Neural crest cell (in vitro differentiated cells): ENCODE measurements at regions not wholly inside any gene's neighbourhood (a gene's known extent, or its start where the extent isn't known, plus 50 kb on each side); places are given as distances from the start of the nearest gene placed in this dataset.

Experiments
- DNase-seq: peaks from one replicate; pipeline ENCODE4 v3.0.0; 2021; ENCODE audit warnings: low read depth, mixed read lengths, low spot score
- H3K27ac Mint-ChIP-seq: one replicate; pipeline ENCODE4 v1.8.0; 2021; ENCODE audit warnings: mild to moderate bottlenecking, mixed read lengths; ENCODE audit not compliant: unreplicated experiment
- H3K27me3 Mint-ChIP-seq: 2 replicates; pipeline ENCODE4 v1.8.0; 2021; ENCODE audit warnings: low read depth, mild to moderate bottlenecking, mixed read lengths
- H3K36me3 Mint-ChIP-seq: 2 replicates; pipeline ENCODE4 v1.8.0; 2021; ENCODE audit warnings: low read depth, mild to moderate bottlenecking, mixed read lengths
- H3K4me1 Mint-ChIP-seq: 2 replicates; pipeline ENCODE4 v1.8.0; 2021; ENCODE audit warnings: mixed read lengths
- H3K4me3 Mint-ChIP-seq: one replicate; pipeline ENCODE4 v1.8.0; 2021; ENCODE audit warnings: mild to moderate bottlenecking, mixed read lengths
- H3K9me3 Mint-ChIP-seq: 2 replicates; pipeline ENCODE4 v1.8.0; 2021; ENCODE audit warnings: mixed read lengths
- TF ChIP-seq, protein P1 (sequence below): fragments of 200-600 bp; sonication (generic); conservative IDR thresholded peaks from 2 replicates; pipeline ENCODE4 v1.5.0; 2021; ENCODE audit warnings: antibody characterized with exemption, mild to moderate bottlenecking

DNA sequence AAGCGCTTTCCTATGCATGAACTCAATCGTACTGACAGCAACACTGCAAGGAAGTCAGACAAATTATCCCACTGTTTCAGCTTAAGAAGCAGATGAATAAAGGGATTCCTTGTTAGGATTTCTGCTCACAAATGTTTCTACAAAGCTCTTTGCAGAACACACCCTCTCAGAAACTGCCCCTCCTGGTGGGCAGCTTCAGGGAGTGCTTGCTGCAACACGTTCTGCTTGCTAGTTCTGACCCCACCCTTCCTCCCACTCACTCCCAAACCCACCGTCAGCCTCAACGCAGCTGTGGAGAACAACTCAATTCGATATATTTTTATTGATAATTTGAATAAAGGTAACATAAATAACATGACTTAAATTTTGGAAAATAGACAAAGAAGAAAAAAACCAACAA is 250.8 kb upstream of the PRDM1 start:
- Mint-ChIP-seq H3K36me3 (no peaks in the 10 kb centered on the region), H3K27me3 (no peaks in the 10 kb centered on the region), H3K4me3 (no peak overlapping the region), H3K9me3 (no peaks in the 10 kb centered on the region), H3K27ac (no peak overlapping the region), H3K4me1 (peaks cover 16% of the 10 kb centered on the region)
- DNase-seq = peak; percentile 37
- TF ChIP-seq, protein P1, sequence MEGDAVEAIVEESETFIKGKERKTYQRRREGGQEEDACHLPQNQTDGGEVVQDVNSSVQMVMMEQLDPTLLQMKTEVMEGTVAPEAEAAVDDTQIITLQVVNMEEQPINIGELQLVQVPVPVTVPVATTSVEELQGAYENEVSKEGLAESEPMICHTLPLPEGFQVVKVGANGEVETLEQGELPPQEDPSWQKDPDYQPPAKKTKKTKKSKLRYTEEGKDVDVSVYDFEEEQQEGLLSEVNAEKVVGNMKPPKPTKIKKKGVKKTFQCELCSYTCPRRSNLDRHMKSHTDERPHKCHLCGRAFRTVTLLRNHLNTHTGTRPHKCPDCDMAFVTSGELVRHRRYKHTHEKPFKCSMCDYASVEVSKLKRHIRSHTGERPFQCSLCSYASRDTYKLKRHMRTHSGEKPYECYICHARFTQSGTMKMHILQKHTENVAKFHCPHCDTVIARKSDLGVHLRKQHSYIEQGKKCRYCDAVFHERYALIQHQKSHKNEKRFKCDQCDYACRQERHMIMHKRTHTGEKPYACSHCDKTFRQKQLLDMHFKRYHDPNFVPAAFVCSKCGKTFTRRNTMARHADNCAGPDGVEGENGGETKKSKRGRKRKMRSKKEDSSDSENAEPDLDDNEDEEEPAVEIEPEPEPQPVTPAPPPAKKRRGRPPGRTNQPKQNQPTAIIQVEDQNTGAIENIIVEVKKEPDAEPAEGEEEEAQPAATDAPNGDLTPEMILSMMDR = peak; percentile 67

DNA sequence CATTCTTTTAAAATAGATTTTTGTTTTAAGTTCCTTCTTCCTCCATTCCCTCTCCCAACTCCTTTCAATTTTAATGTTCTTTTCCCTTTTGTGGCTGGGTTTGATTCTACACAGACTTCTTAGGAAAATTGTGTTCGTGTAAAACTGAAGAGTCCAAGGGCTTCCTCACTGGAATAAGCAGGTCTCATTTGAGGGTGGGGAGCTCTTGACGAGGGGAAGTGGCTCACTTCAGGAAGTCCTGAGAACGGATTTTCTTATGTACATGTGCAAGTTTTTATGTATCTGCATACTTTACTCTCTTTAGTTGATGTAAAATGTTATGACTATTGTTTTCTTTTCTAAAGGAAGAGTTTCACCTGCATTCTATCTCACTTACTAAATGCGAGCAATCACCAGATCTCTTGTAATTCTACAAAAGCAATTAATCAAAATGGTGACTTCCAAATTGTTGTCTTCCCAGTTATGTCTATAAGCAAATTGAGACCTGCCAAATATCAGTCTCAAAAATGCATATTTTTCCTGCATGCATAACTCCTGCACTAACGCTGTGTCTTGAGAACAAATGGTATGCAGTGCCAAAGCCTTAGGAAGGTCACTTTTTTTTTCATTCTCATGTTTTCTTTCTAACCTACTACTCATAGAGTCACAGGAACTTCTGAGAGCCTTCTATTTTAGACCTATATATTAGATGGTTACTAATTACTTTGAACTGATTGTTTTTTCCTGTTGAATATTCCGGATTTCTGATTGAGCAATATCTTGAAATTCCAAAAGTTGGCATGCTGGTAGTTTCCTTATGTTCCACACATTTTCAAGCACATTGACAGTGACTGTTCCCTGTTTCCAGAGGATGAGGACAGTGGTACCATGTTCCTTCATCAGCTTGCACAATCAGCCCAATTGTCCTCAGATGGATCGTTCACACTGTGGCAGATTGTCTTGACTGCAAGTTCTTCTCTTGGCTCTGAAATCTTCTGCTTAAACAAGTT is 251.9 kb upstream of the PRDM1 start:
- Mint-ChIP-seq H3K9me3 (no peaks in the 10 kb centered on the region), H3K4me3 (no peak overlapping the region), H3K27ac (peak overlapping the region; percentile 16), H3K36me3 (no peaks in the 10 kb centered on the region), H3K4me1 (peaks cover 16% of the 10 kb centered on the region), H3K27me3 (no peaks in the 10 kb centered on the region)
- TF ChIP-seq, protein P1 = no peak
- DNase-seq = no peak

DNA sequence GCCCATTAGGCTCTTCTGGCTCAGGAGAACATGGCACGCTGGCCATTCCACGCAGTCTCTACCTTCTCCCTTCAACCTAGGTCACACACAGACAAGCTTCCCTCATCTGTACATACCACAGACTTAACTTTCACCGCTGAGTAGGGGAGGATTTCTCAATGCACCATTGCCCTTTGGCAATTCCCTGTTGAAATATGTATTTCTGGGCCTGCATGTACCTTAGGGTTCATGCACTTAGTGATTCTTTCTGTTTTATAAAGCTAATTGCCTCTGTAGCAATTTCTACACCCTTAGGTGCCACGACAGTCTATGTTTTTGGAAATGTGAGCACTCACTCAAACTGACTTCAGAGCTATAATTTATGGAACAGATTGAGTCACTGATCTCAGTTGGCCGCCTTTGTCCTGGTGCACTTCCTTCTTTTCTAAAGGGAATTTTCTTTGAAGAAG is 253.8 kb upstream of the PRDM1 start:
- TF ChIP-seq, protein P1 = no peak
- Mint-ChIP-seq H3K4me1 (peaks cover 16% of the 10 kb centered on the region), H3K27ac (no peak overlapping the region), H3K4me3 (no peak overlapping the region), H3K9me3 (no peaks in the 10 kb centered on the region), H3K36me3 (no peaks in the 10 kb centered on the region), H3K27me3 (no peaks in the 10 kb centered on the region)
- no peak for DNase-seq

DNA sequence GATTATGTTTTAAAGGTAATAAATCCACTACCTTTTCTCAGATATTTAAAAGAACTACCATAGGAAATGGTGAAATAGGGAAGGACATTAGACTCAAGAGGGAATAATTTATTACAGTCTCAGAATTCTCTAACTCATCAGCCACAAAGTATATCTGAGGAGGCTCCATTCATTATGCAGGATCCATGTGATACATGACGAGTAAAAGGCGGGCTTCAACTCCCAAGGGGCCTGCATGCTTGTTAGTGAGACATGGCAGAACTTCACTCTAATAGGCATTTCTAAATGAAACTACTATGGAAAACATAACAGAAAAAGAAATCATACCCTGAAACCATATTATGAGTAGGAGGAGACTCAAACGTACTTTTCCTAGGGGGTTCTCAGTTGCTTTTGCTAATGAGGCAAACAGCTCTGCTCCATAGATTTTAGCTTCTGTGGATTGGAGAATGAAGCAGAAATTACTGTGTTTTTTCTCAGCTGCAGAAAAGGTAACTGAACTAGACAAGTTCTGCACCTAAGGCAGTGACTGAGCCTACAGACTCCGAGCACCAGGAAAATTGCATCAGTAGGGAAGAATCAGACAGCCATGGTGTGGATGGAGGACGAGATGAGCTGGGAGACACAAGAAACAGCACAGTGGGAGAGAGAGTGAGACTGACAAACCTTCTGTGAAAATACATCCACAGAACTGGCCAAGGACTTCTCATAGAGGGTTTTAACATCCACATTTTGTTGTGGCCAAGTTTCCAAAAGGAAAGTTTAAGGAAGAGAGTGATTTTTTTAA is 254.6 kb upstream of the PRDM1 start:
- H3K9me3 Mint-ChIP-seq = no peaks in the 10 kb centered on the region
- no peak overlapping the region for H3K27ac Mint-ChIP-seq
- no peak for DNase-seq
- H3K4me3 Mint-ChIP-seq = no peak overlapping the region
- no peaks in the 10 kb centered on the region for H3K27me3 Mint-ChIP-seq
- H3K36me3 Mint-ChIP-seq = no peaks in the 10 kb centered on the region
- H3K4me1 Mint-ChIP-seq = peaks cover 16% of the 10 kb centered on the region
- TF ChIP-seq, protein P1 = no peak

DNA sequence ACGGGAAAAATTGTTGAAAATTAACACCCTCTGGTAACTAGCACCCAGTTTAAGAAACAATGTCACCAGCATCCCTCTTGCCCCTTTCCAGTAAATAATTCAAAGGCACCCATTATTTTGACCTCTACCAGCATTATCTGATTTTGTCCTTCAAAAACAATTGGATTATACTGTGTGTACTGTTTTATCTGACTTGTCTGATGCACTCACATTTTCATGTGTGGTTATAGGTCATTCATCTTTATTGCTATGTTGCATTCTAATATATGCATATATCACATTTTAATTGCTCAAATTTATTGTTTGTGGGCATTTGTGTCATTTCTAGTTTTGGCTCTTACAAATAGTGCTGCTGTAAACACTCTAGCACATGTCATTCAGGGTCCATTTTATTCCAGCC is 260.9 kb upstream of the PRDM1 start:
- no peak overlapping the region for H3K4me3 Mint-ChIP-seq
- H3K36me3 Mint-ChIP-seq = no peaks in the 10 kb centered on the region
- TF ChIP-seq, protein P1 = no peak
- H3K4me1 Mint-ChIP-seq = no peaks in the 10 kb centered on the region
- H3K27me3 Mint-ChIP-seq = no peaks in the 10 kb centered on the region
- H3K27ac Mint-ChIP-seq = no peak overlapping the region
- no peak for DNase-seq
- peaks cover 7% of the 10 kb centered on the region for H3K9me3 Mint-ChIP-seq
